ENCODE measurements at regions not wholly inside any gene's neighbourhood (a gene's known extent, or its start where the extent isn't known, plus 50 kb on each side); places are given as distances from the start of the nearest gene placed in this dataset.

GRCh38 chr3:21938267-21938681, 187.3 kb upstream of the ZNF385D start:
- no peak for TF ChIP-seq CTCF (IDR thresholded peaks at IDR 0.05)
- DNase-seq (ENCODE audit: low spot score) = no peak
- Histone ChIP-seq H3K27me3 (replicated peaks; ENCODE audit: insufficient read depth) (no peaks in the 10 kb centered on the region), H3K36me3 (no peaks in the 10 kb centered on the region), H3K4me3 (no peak overlapping the region), H3K27ac (no peak overlapping the region), H3K4me1 (ENCODE audit: control insufficient read depth in 1 of 2, low read depth in 2 of 2) (peaks cover 0 to 7% of the 10 kb centered on the region in 2 donors), H3K9me3 (no peaks in the 10 kb centered on the region)
- no peak for ATAC-seq (ENCODE audit: insufficient number of reproducible peaks, low FRiP score, low read depth)

DNA sequence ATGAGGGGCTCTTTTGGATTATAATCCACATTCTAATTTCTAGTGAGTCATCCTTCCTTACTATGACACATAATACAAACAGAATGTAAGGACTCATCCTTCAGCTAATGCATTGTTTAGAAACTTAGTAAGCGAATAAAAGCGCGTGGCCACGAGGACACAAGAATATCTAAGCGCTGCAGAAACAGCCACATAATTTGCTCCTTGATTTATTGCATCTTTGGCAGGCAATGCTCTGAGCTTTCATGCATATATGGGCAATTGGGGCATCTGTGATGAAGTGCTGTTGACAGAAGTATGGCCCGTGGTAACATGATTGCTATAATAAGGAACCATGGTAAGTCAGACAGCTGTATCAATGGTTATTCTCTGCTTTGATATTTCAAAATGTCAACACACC, 191.3 kb upstream of the ZNF385D start:
- Histone ChIP-seq H3K36me3 (no peaks in the 10 kb centered on the region), H3K27ac (no peak overlapping the region), H3K4me3 (no peak overlapping the region), H3K4me1 (ENCODE audit: control insufficient read depth in 1 of 2, low read depth in 2 of 2) (peaks cover 0 to 7% of the 10 kb centered on the region in 2 donors), H3K9me3 (no peaks in the 10 kb centered on the region), H3K27me3 (replicated peaks; ENCODE audit: insufficient read depth) (no peaks in the 10 kb centered on the region)
- TF ChIP-seq CTCF (IDR thresholded peaks at IDR 0.05) = no peak
- ATAC-seq (ENCODE audit: insufficient number of reproducible peaks, low FRiP score, low read depth) (no peak), DNase-seq (ENCODE audit: low spot score) (no peak)

- no peak for DNase-seq (ENCODE audit: low spot score)
- no peaks in the 10 kb centered on the region for H3K9me3 ChIP-seq
- H3K36me3 ChIP-seq = no peaks in the 10 kb centered on the region
- TF ChIP-seq CTCF (IDR thresholded peaks at IDR 0.05) = no peak
- peaks cover 0 to 7% of the 10 kb centered on the region in 2 donors for H3K4me1 ChIP-seq (ENCODE audit: control insufficient read depth in 1 of 2, low read depth in 2 of 2)
- no peaks in the 10 kb centered on the region for H3K27me3 ChIP-seq (replicated peaks; ENCODE audit: insufficient read depth)
- no peak for ATAC-seq (ENCODE audit: insufficient number of reproducible peaks, low FRiP score, low read depth)
- H3K27ac ChIP-seq = no peak overlapping the region
- no peak overlapping the region for H3K4me3 ChIP-seq
These were observed 193.2 kb upstream of the ZNF385D start for GRCh38 chr3:21944251-21944650.

DNA sequence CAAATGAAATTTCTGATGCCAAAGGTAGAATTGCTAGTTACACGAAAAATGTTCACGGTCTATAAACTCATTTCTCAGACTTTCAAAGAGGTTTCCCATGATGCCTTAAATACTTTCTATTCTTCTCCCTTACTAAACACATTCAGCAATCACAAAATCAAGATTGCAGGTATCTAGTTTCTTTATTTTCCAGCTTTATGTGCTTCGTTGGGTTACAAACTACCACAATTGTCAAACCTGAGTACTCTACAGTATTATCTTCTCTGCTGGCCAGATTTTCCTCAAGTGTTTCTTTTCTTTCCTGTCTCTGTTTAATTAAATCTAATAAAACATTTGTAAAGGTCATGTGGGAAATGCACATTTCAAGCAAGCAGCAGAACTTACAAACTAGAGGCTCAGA, 201.8 kb upstream of the ZNF385D start:
- DNase-seq (ENCODE audit: low spot score) (no peak), ATAC-seq (ENCODE audit: insufficient number of reproducible peaks, low FRiP score, low read depth) (no peak)
- Histone ChIP-seq H3K36me3 (no peaks in the 10 kb centered on the region), H3K4me3 (no peak overlapping the region), H3K9me3 (no peaks in the 10 kb centered on the region), H3K27ac (no peak overlapping the region), H3K4me1 (ENCODE audit: control insufficient read depth in 1 of 2, low read depth in 2 of 2) (no peaks in the 10 kb centered on the region), H3K27me3 (replicated peaks; ENCODE audit: insufficient read depth) (no peaks in the 10 kb centered on the region)
- TF ChIP-seq CTCF (IDR thresholded peaks at IDR 0.05) = no peak

GRCh38 chr3:21954709-21955108, 203.7 kb upstream of the ZNF385D start:
- no peaks in the 10 kb centered on the region for H3K27me3 ChIP-seq (replicated peaks; ENCODE audit: insufficient read depth)
- no peaks in the 10 kb centered on the region for H3K4me1 ChIP-seq (ENCODE audit: control insufficient read depth in 1 of 2, low read depth in 2 of 2)
- H3K9me3 ChIP-seq = no peaks in the 10 kb centered on the region
- ATAC-seq (ENCODE audit: insufficient number of reproducible peaks, low FRiP score, low read depth) (no peak), DNase-seq (ENCODE audit: low spot score) (no peak)
- no peak overlapping the region for H3K27ac ChIP-seq
- H3K36me3 ChIP-seq = no peaks in the 10 kb centered on the region
- no peak for TF ChIP-seq CTCF (IDR thresholded peaks at IDR 0.05)
- no peak overlapping the region for H3K4me3 ChIP-seq

Data from thoracic aorta (tissue), 2 donors.